ENCODE measurements at regions not wholly inside any gene's neighbourhood (a gene's known extent, or its start where the extent isn't known, plus 50 kb on each side); places are given as distances from the start of the nearest gene placed in this dataset.
"Not testable (repeated sequence)": the region's sequence is repeated elsewhere in the genome, so short reads cannot be mapped to it uniquely, and the experiment has no call there.

GRCh38 chr11:122563761-122564160, 91.8 kb upstream of the UBASH3B start:
- TF ChIP-seq POLR2A (IDR thresholded peaks at IDR 0.05; ENCODE audit: low read depth, low read length): no peak
- no peak for FAIRE-seq
- DNase-seq (ENCODE audit: insufficient read length, low spot score): no peak

- no peak for TF ChIP-seq POLR2A (IDR thresholded peaks at IDR 0.05; ENCODE audit: low read depth, low read length)
- FAIRE-seq: no peak
- DNase-seq (ENCODE audit: insufficient read length, low spot score): no peak
Measured at GRCh38 chr11:122559734-122560382, 95.7 kb upstream of the UBASH3B start.

GRCh38 chr11:122559218-122559617, 96.3 kb upstream of the UBASH3B start:
- not testable (repeated sequence) for FAIRE-seq; DNase-seq (ENCODE audit: insufficient read length, low spot score)

GRCh38 chr11:122557163-122557562, 98.4 kb upstream of the UBASH3B start:
- not testable (repeated sequence) for FAIRE-seq; DNase-seq (ENCODE audit: insufficient read length, low spot score)

GRCh38 chr11:122556605-122557004, 98.9 kb upstream of the UBASH3B start:
- no peak for DNase-seq (ENCODE audit: insufficient read length, low spot score)
- no peak for FAIRE-seq
- no peak for TF ChIP-seq POLR2A (IDR thresholded peaks at IDR 0.05; ENCODE audit: low read depth, low read length)

GRCh38 chr11:122538060-122538459, 117.5 kb upstream of the UBASH3B start:
- FAIRE-seq: no peak
- TF ChIP-seq POLR2A (IDR thresholded peaks at IDR 0.05; ENCODE audit: low read depth, low read length): no peak
- DNase-seq (ENCODE audit: insufficient read length, low spot score): no peak

GRCh38 chr11:122524898-122525297, 130.6 kb upstream of the UBASH3B start:
- no peak for FAIRE-seq
- no peak for DNase-seq (ENCODE audit: insufficient read length, low spot score)
- no peak for TF ChIP-seq POLR2A (IDR thresholded peaks at IDR 0.05; ENCODE audit: low read depth, low read length)

GRCh38 chr11:122523846-122524805, 131.4 kb upstream of the UBASH3B start:
- FAIRE-seq (no peak), DNase-seq (ENCODE audit: insufficient read length, low spot score) (no peak)
- no peak for TF ChIP-seq POLR2A (IDR thresholded peaks at IDR 0.05; ENCODE audit: low read depth, low read length)

GRCh38 chr11:122521626-122522025, 133.9 kb upstream of the UBASH3B start:
- no peak for TF ChIP-seq POLR2A (IDR thresholded peaks at IDR 0.05; ENCODE audit: low read depth, low read length)
- FAIRE-seq: no peak
- no peak for DNase-seq (ENCODE audit: insufficient read length, low spot score)

GRCh38 chr11:122517403-122518379, 137.8 kb upstream of the UBASH3B start:
- no peak for FAIRE-seq
- no peak for DNase-seq (ENCODE audit: insufficient read length, low spot score)
- no peak for TF ChIP-seq POLR2A (IDR thresholded peaks at IDR 0.05; ENCODE audit: low read depth, low read length)

- FAIRE-seq: no peak
- TF ChIP-seq POLR2A (IDR thresholded peaks at IDR 0.05; ENCODE audit: low read depth, low read length): no peak
Measured at GRCh38 chr11:122516686-122517085, 138.8 kb upstream of the UBASH3B start.

GRCh38 chr11:122513997-122514396, 141.5 kb upstream of the UBASH3B start:
- FAIRE-seq: no peak
- TF ChIP-seq POLR2A (IDR thresholded peaks at IDR 0.05; ENCODE audit: low read depth, low read length): no peak

More at GRCh38 chr11:122516686-122517085, 138.8 kb upstream of the UBASH3B start:
- DNase-seq (ENCODE audit: insufficient read length, low spot score): no peak

GRCh38 chr11:122513328-122513727, 142.2 kb upstream of the UBASH3B start:
- no peak for TF ChIP-seq POLR2A (IDR thresholded peaks at IDR 0.05; ENCODE audit: low read depth, low read length)
- FAIRE-seq (no peak), DNase-seq (ENCODE audit: insufficient read length, low spot score) (no peak)

More at GRCh38 chr11:122513997-122514396, 141.5 kb upstream of the UBASH3B start:
- no peak for DNase-seq (ENCODE audit: insufficient read length, low spot score)

- FAIRE-seq (no peak), DNase-seq (ENCODE audit: insufficient read length, low spot score) (no peak)
- TF ChIP-seq POLR2A (IDR thresholded peaks at IDR 0.05; ENCODE audit: low read depth, low read length): no peak
Measured at GRCh38 chr11:122512688-122513087, 142.8 kb upstream of the UBASH3B start.
